Suprapubic skin (tissue), 4 donors: ENCODE measurements at regions not wholly inside any gene's neighbourhood (a gene's known extent, or its start where the extent isn't known, plus 50 kb on each side); places are given as distances from the start of the nearest gene placed in this dataset.
A peak's percentile ranks its signal among the peaks of the same experiment; 100 is the strongest.

Experiments
- DNase-seq, 2 donors: peaks; one replicate each; pipeline ENCODE4 v3.0.0-alpha.2; 2019; ENCODE audit warnings: low spot score in 2 of 2
- H3K27ac ChIP-seq: fragments of 200-600 bp; sonication (generic); one replicate; pipeline ENCODE4 v1.5.1; 2019
- H3K27me3 ChIP-seq: fragments of 200-600 bp; sonication (generic); one replicate; pipeline ENCODE4 v1.5.1; 2019
- H3K36me3 ChIP-seq: fragments of 200-600 bp; sonication (generic); one replicate; pipeline ENCODE4 v1.5.1; 2019
- H3K4me1 ChIP-seq: fragments of 200-600 bp; sonication (generic); one replicate; pipeline ENCODE4 v1.5.1; 2019
- H3K4me3 ChIP-seq: fragments of 200-600 bp; sonication (generic); one replicate; pipeline ENCODE4 v1.5.1; 2019; ENCODE audit warnings: mild to moderate bottlenecking
- H3K9me3 ChIP-seq: fragments of 200-600 bp; sonication (generic); one replicate; pipeline ENCODE4 v1.5.1; 2019
- CTCF ChIP-seq, 2 donors: fragments of 200-600 bp in 1 of 2; fragments of 450-650 bp in 1 of 2; sonication (generic) in 1 of 2; IDR thresholded peaks; one replicate each; pipeline ENCODE4 v1.5.1; 2016 to 2019; ENCODE audit warnings: antibody characterized with exemption in 2 of 2, mild to moderate bottlenecking in 1 of 2, moderate library complexity in 1 of 2
- EP300 ChIP-seq: sonication (generic); formaldehyde crosslinking; IDR thresholded peaks from one replicate; pipeline ENCODE4 v1.6.1; 2017; ENCODE audit warnings: antibody characterized with exemption
- POLR2A ChIP-seq, 2 donors: fragments of 450-650 bp; IDR thresholded peaks; one replicate each; pipeline ENCODE4 v1.6.1; 2017; ENCODE audit warnings: antibody characterized with exemption in 2 of 2, mild to moderate bottlenecking in 2 of 2, moderate library complexity in 2 of 2
- POLR2AphosphoS5 ChIP-seq, 3 donors: sonication (generic); formaldehyde crosslinking; IDR thresholded peaks; one replicate each; pipeline ENCODE4 v1.6.1; 2017; ENCODE audit warnings: antibody characterized with exemption in 3 of 3
- WGBS: methylation state at CpG from one replicate; pipeline ENCODE4 v1.1.5; 2018; 5-methylcytosine and 5-hydroxymethylcytosine counted together

- Histone ChIP-seq H3K9me3 (no peaks in the 10 kb centered on the region), H3K4me3 (no peak overlapping the region), H3K36me3 (no peaks in the 10 kb centered on the region), H3K27ac (no peak overlapping the region), H3K27me3 (no peaks in the 10 kb centered on the region), H3K4me1 (no peaks in the 10 kb centered on the region)
- WGBS = 76% methylated on average over 6 of the region's 6 CpGs
- DNase-seq = no peak
- TF ChIP-seq POLR2AphosphoS5 (IDR thresholded peaks at IDR 0.05) = no peak
- TF ChIP-seq EP300 = no peak
- no peak for TF ChIP-seq CTCF (IDR thresholded peaks at IDR 0.05)
Measured at GRCh38 chr9:29965834-29966233, 2392.6 kb upstream of the C9orf72 start.

- DNase-seq = no peak
- H3K4me1 ChIP-seq = no peaks in the 10 kb centered on the region
- 71% methylated on average over 2 of the region's 2 CpGs for WGBS
- no peaks in the 10 kb centered on the region for H3K27me3 ChIP-seq
- H3K27ac ChIP-seq = no peak overlapping the region
- H3K4me3 ChIP-seq = no peak overlapping the region
- H3K36me3 ChIP-seq = no peaks in the 10 kb centered on the region
- TF ChIP-seq EP300 = no peak
- no peak for TF ChIP-seq POLR2A (IDR thresholded peaks at IDR 0.05)
- TF ChIP-seq POLR2AphosphoS5 (IDR thresholded peaks at IDR 0.05) = no peak
- TF ChIP-seq CTCF (IDR thresholded peaks at IDR 0.05) = no peak
- peaks cover under 1% of the 10 kb centered on the region for H3K9me3 ChIP-seq
Measured at GRCh38 chr9:29966247-29966646, 2393.0 kb upstream of the C9orf72 start.

- Histone ChIP-seq H3K4me1 (no peaks in the 10 kb centered on the region), H3K36me3 (no peaks in the 10 kb centered on the region), H3K27me3 (no peaks in the 10 kb centered on the region), H3K27ac (no peak overlapping the region), H3K9me3 (peaks cover 3% of the 10 kb centered on the region), H3K4me3 (no peak overlapping the region)
- DNase-seq = no peak
- TF ChIP-seq CTCF (IDR thresholded peaks at IDR 0.05) (no peak), EP300 (no peak), POLR2AphosphoS5 (IDR thresholded peaks at IDR 0.05) (no peak), POLR2A (IDR thresholded peaks at IDR 0.05) (no peak)
- WGBS = no CpG with 5 or more reads among the region's 3 CpGs
Measured at GRCh38 chr9:29968831-29969230, 2395.6 kb upstream of the C9orf72 start.

GRCh38 chr9:29969408-29969807 lies 2396.1 kb upstream of the C9orf72 start:
- no peak for DNase-seq
- 84% methylated on average over 4 of the region's 5 CpGs for WGBS
- no peaks in the 10 kb centered on the region for H3K36me3 ChIP-seq
- no peak overlapping the region for H3K27ac ChIP-seq
- H3K27me3 ChIP-seq = no peaks in the 10 kb centered on the region
- no peak for TF ChIP-seq POLR2A (IDR thresholded peaks at IDR 0.05)
- no peak for TF ChIP-seq POLR2AphosphoS5 (IDR thresholded peaks at IDR 0.05)
- no peak for TF ChIP-seq EP300
- TF ChIP-seq CTCF (IDR thresholded peaks at IDR 0.05) = no peak
- no peaks in the 10 kb centered on the region for H3K4me1 ChIP-seq
- no peak overlapping the region for H3K4me3 ChIP-seq
- H3K9me3 ChIP-seq = peaks cover 3% of the 10 kb centered on the region

GRCh38 chr9:29969856-29970647 lies 2396.8 kb upstream of the C9orf72 start:
- peak in 1 of 2 donors; percentile 68 for DNase-seq
- 91% methylated on average over 7 of the region's 15 CpGs for WGBS
- TF ChIP-seq POLR2AphosphoS5 (IDR thresholded peaks at IDR 0.05) (no peak), CTCF (IDR thresholded peaks at IDR 0.05) (no peak), EP300 (no peak), POLR2A (IDR thresholded peaks at IDR 0.05) (no peak)

More at GRCh38 chr9:29969856-29970647, 2396.8 kb upstream of the C9orf72 start:
- no peaks in the 10 kb centered on the region for H3K36me3 ChIP-seq
- H3K9me3 ChIP-seq = peaks cover 3% of the 10 kb centered on the region
- no peaks in the 10 kb centered on the region for H3K4me1 ChIP-seq
- H3K27ac ChIP-seq = no peak overlapping the region
- H3K27me3 ChIP-seq = no peaks in the 10 kb centered on the region
- H3K4me3 ChIP-seq = no peak overlapping the region
